Caco-2 (cell line): ENCODE measurements at regions not wholly inside any gene's neighbourhood (a gene's known extent, or its start where the extent isn't known, plus 50 kb on each side); places are given as distances from the start of the nearest gene placed in this dataset.

Experiments used
- BruUV-seq: library from RNA; stranded (reverse); fragments of 400-500 nt; replicated peaks from 2 replicates; lab custom pipeline; 2021; lab: Mats Ljungman, UMichigan
- CTCF ChIA-PET: fragments of 300-600 bp; sonication (Branson Sonifier 250); formaldehyde crosslinking; loops from one replicate; lab custom pipeline; 2022; ENCODE audit warnings: antibody characterized with exemption; lab: Charles Lee
- POLR2A ChIA-PET: fragments of 300-600 bp; sonication (Branson Sonifier 250); formaldehyde crosslinking; loops from one replicate; lab custom pipeline; 2022; ENCODE audit warnings: antibody characterized with exemption; lab: Charles Lee
- DNase-seq, 2 experiments: peaks; one replicate each; pipeline versions ENCODE4 v3.0.0 to v3.0.0-alpha.2; 2020 to 2022
- H3K27me3 ChIP-seq: replicated peaks from 2 replicates; pipeline ENCODE4 v1.6.0; 2011; ENCODE audit warnings: low read length; ENCODE audit not compliant: control insufficient read depth, insufficient read depth
- H3K36me3 ChIP-seq: 2 replicates; pipeline ENCODE4 v1.5.1; 2011; ENCODE audit warnings: low read length; ENCODE audit not compliant: control insufficient read depth, insufficient read depth
- H3K4me1 ChIP-seq: fragments of 250-450 bp; sonication (Bioruptor Pico); 2 replicates; pipeline ENCODE4 v1.5.1; 2020; ENCODE audit warnings: mild to moderate bottlenecking
- H3K4me3 ChIP-seq: 2 replicates; pipeline ENCODE4 v1.5.1; 2011; ENCODE audit warnings: low read depth, mild to moderate bottlenecking, control low read depth, low read length
- H3K9me3 ChIP-seq: fragments of 250-450 bp; sonication (Bioruptor Pico); 2 replicates; pipeline ENCODE4 v1.5.1; 2020; ENCODE audit warnings: mild to moderate bottlenecking, moderate library complexity
- H3K27ac Mint-ChIP-seq: one replicate; pipeline ENCODE4 v1.8.0; 2022; ENCODE audit warnings: mixed read lengths; ENCODE audit not compliant: unreplicated experiment
- H3K27me3 Mint-ChIP-seq: one replicate; pipeline ENCODE4 v1.8.0; 2022; ENCODE audit warnings: mixed read lengths; ENCODE audit not compliant: insufficient read depth, unreplicated experiment
- H3K36me3 Mint-ChIP-seq: one replicate; pipeline ENCODE4 v1.8.0; 2022; ENCODE audit warnings: mild to moderate bottlenecking, mixed read lengths; ENCODE audit not compliant: insufficient read depth, unreplicated experiment
- H3K4me1 Mint-ChIP-seq: one replicate; pipeline ENCODE4 v1.8.0; 2022; ENCODE audit warnings: low read depth, mixed read lengths; ENCODE audit not compliant: unreplicated experiment
- H3K4me3 Mint-ChIP-seq: one replicate; pipeline ENCODE4 v1.8.0; 2022; ENCODE audit warnings: mild to moderate bottlenecking, moderate library complexity, mixed read lengths; ENCODE audit not compliant: unreplicated experiment
- H3K9me3 Mint-ChIP-seq: one replicate; pipeline ENCODE4 v1.8.0; 2022; ENCODE audit warnings: mixed read lengths; ENCODE audit not compliant: unreplicated experiment
- CTCF ChIP-seq, 2 experiments: fragments of 200-600 bp in 1 of 2; IDR thresholded peaks; 1 replicate in 1 of 2; 2 replicates in 1 of 2; pipeline versions ENCODE4 v1.5.1 to v1.8.0; 2011 to 2022; ENCODE audit warnings: antibody characterized with exemption in 1 of 2, control low read depth in 1 of 2, inconsistent platforms in 1 of 2, low read depth in 1 of 2, low read length in 1 of 2, mild to moderate bottlenecking in 1 of 2, moderate library complexity in 1 of 2; ENCODE audit not compliant: insufficient read depth in 1 of 2, severe bottlenecking in 1 of 2, unreplicated experiment in 1 of 2
- intact Hi-C: fragments of 100-400 bp; cut with micrococcal nuclease; formaldehyde crosslinking; loops from one replicate; pipeline ENCODE4 v1.10.0; 2022; ENCODE audit not compliant: unreplicated experiment

- Histone ChIP-seq H3K27me3 (no peaks in the 10 kb centered on the region), H3K36me3 (no peaks in the 10 kb centered on the region), H3K4me1 (no peaks in the 10 kb centered on the region), H3K4me3 (no peak overlapping the region), H3K9me3 (no peaks in the 10 kb centered on the region)
- TF ChIP-seq CTCF (IDR thresholded peaks at IDR 0.05; ENCODE audit: insufficient read depth in 1 of 2, low read depth in 1 of 2, low read length in 1 of 2, severe bottlenecking in 1 of 2, unreplicated experiment in 1 of 2), result no peak
- no TSS peak for BruUV-seq
- peaks cover 13% of the 10 kb centered on the region for H3K9me3 Mint-ChIP-seq
- POLR2A ChIA-PET, result no interaction called here
- H3K4me3 Mint-ChIP-seq, result no peak overlapping the region
- intact Hi-C loops, result loop anchor here (5.0 kb wide), 1 partner anchor 607 kb away; no protein-coding TSS in a partner anchor
- DNase-seq, result no peak
- no peaks in the 10 kb centered on the region for H3K4me1 Mint-ChIP-seq
- CTCF ChIA-PET, result no interaction called here
- H3K27me3 Mint-ChIP-seq, result peaks cover 4% of the 10 kb centered on the region
- no peaks in the 10 kb centered on the region for H3K36me3 Mint-ChIP-seq
- no peak overlapping the region for H3K27ac Mint-ChIP-seq
These were observed 807.4 kb downstream of the TNS3 start for GRCh38 chr7:46774515-46774914.

GRCh38 chr7:46772776-46773175 is 809.1 kb downstream of the TNS3 start:
- DNase-seq, result no peak
- no peaks in the 10 kb centered on the region for H3K36me3 Mint-ChIP-seq
- CTCF ChIA-PET, result no interaction called here
- no peaks in the 10 kb centered on the region for H3K4me1 ChIP-seq
- BruUV-seq, result no TSS peak
- peaks cover 4% of the 10 kb centered on the region for H3K27me3 Mint-ChIP-seq
- H3K9me3 Mint-ChIP-seq, result peaks cover 20% of the 10 kb centered on the region
- no peak overlapping the region for H3K27ac Mint-ChIP-seq
- no peak for TF ChIP-seq CTCF (IDR thresholded peaks at IDR 0.05; ENCODE audit: insufficient read depth in 1 of 2, low read depth in 1 of 2, low read length in 1 of 2, severe bottlenecking in 1 of 2, unreplicated experiment in 1 of 2)
- intact Hi-C loops, result loop anchor here (5.0 kb wide), 1 partner anchor 605 kb away; no protein-coding TSS in a partner anchor
- no peaks in the 10 kb centered on the region for H3K4me1 Mint-ChIP-seq
- POLR2A ChIA-PET, result no interaction called here
- no peaks in the 10 kb centered on the region for H3K36me3 ChIP-seq
- no peaks in the 10 kb centered on the region for H3K27me3 ChIP-seq
- H3K4me3 ChIP-seq, result no peak overlapping the region
- H3K9me3 ChIP-seq, result no peaks in the 10 kb centered on the region
- no peak overlapping the region for H3K4me3 Mint-ChIP-seq

GRCh38 chr7:46767071-46767470 is 814.8 kb downstream of the TNS3 start:
- peaks cover 20% of the 10 kb centered on the region for H3K9me3 Mint-ChIP-seq
- Histone ChIP-seq H3K4me1 (no peaks in the 10 kb centered on the region), H3K9me3 (no peaks in the 10 kb centered on the region), H3K36me3 (no peaks in the 10 kb centered on the region), H3K27me3 (no peaks in the 10 kb centered on the region), H3K4me3 (no peak overlapping the region)
- intact Hi-C loops, result no loop called here
- ChIA-PET CTCF (no interaction called here), POLR2A (no interaction called here)
- H3K27me3 Mint-ChIP-seq, result peaks cover 3% of the 10 kb centered on the region
- no TSS peak for BruUV-seq
- no peak overlapping the region for H3K27ac Mint-ChIP-seq
- no peak for TF ChIP-seq CTCF (IDR thresholded peaks at IDR 0.05; ENCODE audit: insufficient read depth in 1 of 2, low read depth in 1 of 2, low read length in 1 of 2, severe bottlenecking in 1 of 2, unreplicated experiment in 1 of 2)
- no peak for DNase-seq
- H3K36me3 Mint-ChIP-seq, result no peaks in the 10 kb centered on the region
- no peak overlapping the region for H3K4me3 Mint-ChIP-seq
- H3K4me1 Mint-ChIP-seq, result no peaks in the 10 kb centered on the region
